Transverse colon (tissue), 4 donors: ENCODE measurements at regions not wholly inside any gene's neighbourhood (a gene's known extent, or its start where the extent isn't known, plus 50 kb on each side); places are given as distances from the start of the nearest gene placed in this dataset.
A peak's percentile ranks its signal among the peaks of the same experiment; 100 is the strongest.

Experiments used
- EP300 ChIP-seq: sonication (generic); formaldehyde crosslinking; IDR thresholded peaks from one replicate; pipeline ENCODE4 v1.6.1; 2017; ENCODE audit warnings: antibody characterized with exemption, low read depth
- POLR2A ChIP-seq: fragments of 450-650 bp; IDR thresholded peaks from one replicate; pipeline ENCODE4 v1.6.1; 2016; ENCODE audit warnings: antibody characterized with exemption, mild to moderate bottlenecking, moderate library complexity
- POLR2AphosphoS5 ChIP-seq, 3 donors: sonication (generic); formaldehyde crosslinking; IDR thresholded peaks; one replicate each; pipeline ENCODE4 v1.6.1; 2016; ENCODE audit warnings: antibody characterized with exemption in 3 of 3
- TF ChIP-seq, protein P1 (sequence below), 5 experiments: fragments of 200-600 bp in 3 of 5; fragments of 450-650 bp in 2 of 5; sonication (generic) in 3 of 5; IDR thresholded peaks; 1 replicate in 2 of 5; 2 replicates in 3 of 5; pipeline ENCODE4 v1.5.1; 2016 to 2017; ENCODE audit warnings: antibody characterized with exemption in 5 of 5, inconsistent platforms in 3 of 5, mild to moderate bottlenecking in 2 of 5, moderate library complexity in 1 of 5

DNA sequence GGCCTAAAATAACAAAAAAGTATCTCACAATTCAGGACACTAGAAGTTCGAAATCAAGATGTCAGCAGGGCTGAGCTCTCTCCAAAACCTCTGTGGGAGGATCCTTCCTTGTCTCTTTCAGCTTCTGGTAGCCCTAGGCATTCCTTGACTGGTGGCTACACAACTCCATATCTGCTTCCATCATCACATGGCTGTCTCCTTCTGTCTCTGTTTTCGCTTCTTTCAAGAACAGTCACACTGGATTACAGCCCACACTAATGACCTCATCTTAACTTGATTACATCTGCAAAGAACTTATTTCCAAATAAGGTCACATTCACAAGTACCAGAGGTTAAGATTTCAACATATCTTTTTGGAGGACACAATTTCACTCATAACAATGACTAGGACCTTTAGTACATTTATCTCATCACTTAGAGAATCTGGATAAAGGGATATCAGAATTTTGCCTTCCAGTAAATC is 275.2 kb downstream of the IRS1 start:
- TF ChIP-seq, protein P1, sequence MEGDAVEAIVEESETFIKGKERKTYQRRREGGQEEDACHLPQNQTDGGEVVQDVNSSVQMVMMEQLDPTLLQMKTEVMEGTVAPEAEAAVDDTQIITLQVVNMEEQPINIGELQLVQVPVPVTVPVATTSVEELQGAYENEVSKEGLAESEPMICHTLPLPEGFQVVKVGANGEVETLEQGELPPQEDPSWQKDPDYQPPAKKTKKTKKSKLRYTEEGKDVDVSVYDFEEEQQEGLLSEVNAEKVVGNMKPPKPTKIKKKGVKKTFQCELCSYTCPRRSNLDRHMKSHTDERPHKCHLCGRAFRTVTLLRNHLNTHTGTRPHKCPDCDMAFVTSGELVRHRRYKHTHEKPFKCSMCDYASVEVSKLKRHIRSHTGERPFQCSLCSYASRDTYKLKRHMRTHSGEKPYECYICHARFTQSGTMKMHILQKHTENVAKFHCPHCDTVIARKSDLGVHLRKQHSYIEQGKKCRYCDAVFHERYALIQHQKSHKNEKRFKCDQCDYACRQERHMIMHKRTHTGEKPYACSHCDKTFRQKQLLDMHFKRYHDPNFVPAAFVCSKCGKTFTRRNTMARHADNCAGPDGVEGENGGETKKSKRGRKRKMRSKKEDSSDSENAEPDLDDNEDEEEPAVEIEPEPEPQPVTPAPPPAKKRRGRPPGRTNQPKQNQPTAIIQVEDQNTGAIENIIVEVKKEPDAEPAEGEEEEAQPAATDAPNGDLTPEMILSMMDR (IDR thresholded peaks at IDR 0.05) = no peak
- TF ChIP-seq POLR2AphosphoS5 (IDR thresholded peaks at IDR 0.05) (peak in 2 of 3 donors; percentile 58 to 78), POLR2A (no peak), EP300 (no peak)
